PC-9 (cell line): ENCODE measurements at regions not wholly inside any gene's neighbourhood (a gene's known extent, or its start where the extent isn't known, plus 50 kb on each side); places are given as distances from the start of the nearest gene placed in this dataset.

Source experiments
- EZH2 ChIP-seq: fragments of 200-600 bp; sonication (generic); IDR thresholded peaks from 2 replicates; pipeline ENCODE4 v1.8.0; 2017; ENCODE audit warnings: antibody characterized with exemption, low read depth
- TF ChIP-seq, protein P1 (sequence below): fragments of 200-600 bp; sonication (generic); conservative IDR thresholded peaks from 2 replicates; pipeline ENCODE4 v1.6.1; 2017; ENCODE audit warnings: mixed run types, antibody characterized with exemption, mild to moderate bottlenecking, moderate library complexity

- TF ChIP-seq, protein P1, sequence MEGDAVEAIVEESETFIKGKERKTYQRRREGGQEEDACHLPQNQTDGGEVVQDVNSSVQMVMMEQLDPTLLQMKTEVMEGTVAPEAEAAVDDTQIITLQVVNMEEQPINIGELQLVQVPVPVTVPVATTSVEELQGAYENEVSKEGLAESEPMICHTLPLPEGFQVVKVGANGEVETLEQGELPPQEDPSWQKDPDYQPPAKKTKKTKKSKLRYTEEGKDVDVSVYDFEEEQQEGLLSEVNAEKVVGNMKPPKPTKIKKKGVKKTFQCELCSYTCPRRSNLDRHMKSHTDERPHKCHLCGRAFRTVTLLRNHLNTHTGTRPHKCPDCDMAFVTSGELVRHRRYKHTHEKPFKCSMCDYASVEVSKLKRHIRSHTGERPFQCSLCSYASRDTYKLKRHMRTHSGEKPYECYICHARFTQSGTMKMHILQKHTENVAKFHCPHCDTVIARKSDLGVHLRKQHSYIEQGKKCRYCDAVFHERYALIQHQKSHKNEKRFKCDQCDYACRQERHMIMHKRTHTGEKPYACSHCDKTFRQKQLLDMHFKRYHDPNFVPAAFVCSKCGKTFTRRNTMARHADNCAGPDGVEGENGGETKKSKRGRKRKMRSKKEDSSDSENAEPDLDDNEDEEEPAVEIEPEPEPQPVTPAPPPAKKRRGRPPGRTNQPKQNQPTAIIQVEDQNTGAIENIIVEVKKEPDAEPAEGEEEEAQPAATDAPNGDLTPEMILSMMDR: no peak
- no peak for TF ChIP-seq EZH2
These were observed 96.2 kb upstream of the IRF2BP2 start for GRCh38 chr1:234706199-234706598.
